Adrenal gland (tissue), 9 donors: ENCODE measurements at regions not wholly inside any gene's neighbourhood (a gene's known extent, or its start where the extent isn't known, plus 50 kb on each side); places are given as distances from the start of the nearest gene placed in this dataset.
"Not testable (repeated sequence)": the region's sequence is repeated elsewhere in the genome, so short reads cannot be mapped to it uniquely, and the experiment has no call there.

Source experiments
- DNase-seq, 7 donors: peaks; one replicate each; pipeline ENCODE4 v3.0.0-alpha.2; 2019 to 2020
- H3K27ac ChIP-seq, 5 donors: fragments of 200-600 bp; sonication (generic) in 4 of 5; 1 replicate in 3 of 5; 2 replicates in 2 of 5; pipeline versions ENCODE4 v1.5.1 to v1.8.0; 2016 to 2020; ENCODE audit warnings: mild to moderate bottlenecking in 1 of 5
- H3K27me3 ChIP-seq: fragments of 200-600 bp; 2 replicates; pipeline ENCODE4 v1.8.0; 2021
- H3K36me3 ChIP-seq, 2 donors: fragments of 200-600 bp; replicated peaks in 1 of 2; 1 replicate in 1 of 2; 2 replicates in 1 of 2; pipeline versions ENCODE4 v1.5.1 to v1.8.0; 2018 to 2022
- H3K4me1 ChIP-seq, 2 donors: fragments of 200-600 bp; replicated peaks in 1 of 2; 1 replicate in 1 of 2; 2 replicates in 1 of 2; pipeline versions ENCODE4 v1.5.1 to v1.8.0; 2018 to 2021
- H3K4me3 ChIP-seq, 4 donors: fragments of 200-600 bp; sonication (generic) in 3 of 4; one replicate each; pipeline ENCODE4 v1.5.1; 2016 to 2018
- H3K9me3 ChIP-seq, 3 donors: fragments of 200-600 bp; sonication (generic) in 1 of 3; replicated peaks in 1 of 3; 1 replicate in 2 of 3; 2 replicates in 1 of 3; pipeline versions ENCODE4 v1.5.1 to v1.8.0; 2016 to 2021
- CTCF ChIP-seq, 6 experiments: fragments of 450-650 bp in 4 of 6; fragments of 200-600 bp in 2 of 6; sonication (generic) in 1 of 6; IDR thresholded peaks; 1 replicate in 5 of 6; 2 replicates in 1 of 6; pipeline versions ENCODE4 v1.5.1 to v1.8.0; 2016 to 2021; ENCODE audit warnings: antibody characterized with exemption in 6 of 6, mild to moderate bottlenecking in 2 of 6, moderate library complexity in 1 of 6
- POLR2A ChIP-seq, 2 donors: fragments of 450-650 bp; IDR thresholded peaks; one replicate each; pipeline ENCODE4 v1.6.1; 2017; ENCODE audit warnings: antibody characterized with exemption in 2 of 2, mild to moderate bottlenecking in 2 of 2, moderate library complexity in 1 of 2
- WGBS, 4 donors: extraction: QIAGEN DNeasy Blood & Tissue Kit in 2 of 4; methylation state at CpG; one replicate each; pipeline versions ENCODE4 v1.1.5 to v1.1.7; 2013 to 2017; 5-methylcytosine and 5-hydroxymethylcytosine counted together
- intact Hi-C, 2 donors: fragments of 100-400 bp; cut with DNase I; formaldehyde crosslinking; loops; one replicate each; pipeline versions ENCODE4 v1.14.1 to v1.15.0; 2022 to 2023
- donor health status: healthy with polysubstance abuse.
- donor health status: Bipolar disorder and iron deficiency.
- donor health status: DM: yes; HTN: yes; CAD: no.
- donor health status: DM: no; HTN: no; CAD: no.
- donor health status: DM: no; HTN: no; CAD: no.

- Histone ChIP-seq H3K4me1 (no peaks in the 10 kb centered on the region), H3K27me3 (no peaks in the 10 kb centered on the region), H3K4me3 (no peak overlapping the region), H3K36me3 (no peaks in the 10 kb centered on the region), H3K9me3 (no peaks in the 10 kb centered on the region), H3K27ac (no peak overlapping the region)
- intact Hi-C loops, result loop anchor here in 1 of 2 donors (10.0 kb wide), 1 partner anchor 83 kb away; no protein-coding TSS in a partner anchor
- no peak for TF ChIP-seq POLR2A (IDR thresholded peaks at IDR 0.05)
- TF ChIP-seq CTCF (IDR thresholded peaks at IDR 0.05), result no peak
- DNase-seq, result no peak
Observed at GRCh38 chr18:1777843-1778242, 793.5 kb downstream of the METTL4 start.

GRCh38 chr18:1778496-1779178 is 792.7 kb downstream of the METTL4 start:
- TF ChIP-seq CTCF (IDR thresholded peaks at IDR 0.05), result no peak
- TF ChIP-seq POLR2A (IDR thresholded peaks at IDR 0.05), result no peak
- Histone ChIP-seq H3K27me3 (no peaks in the 10 kb centered on the region), H3K4me3 (no peak overlapping the region)

GRCh38 chr18:1779587-1779986 is 791.7 kb downstream of the METTL4 start:
- Histone ChIP-seq H3K36me3 (no peaks in the 10 kb centered on the region), H3K27ac (no peak overlapping the region), H3K27me3 (no peaks in the 10 kb centered on the region), H3K4me3 (no peak overlapping the region), H3K4me1 (no peaks in the 10 kb centered on the region), H3K9me3 (no peaks in the 10 kb centered on the region)
- DNase-seq, result no peak
- intact Hi-C loops, result loop anchor here in 1 of 2 donors (10.0 kb wide), 1 partner anchor 85 kb away; no protein-coding TSS in a partner anchor
- TF ChIP-seq CTCF (IDR thresholded peaks at IDR 0.05) (no peak), POLR2A (IDR thresholded peaks at IDR 0.05) (no peak)
- 54 to 61% (median 58%) methylated on average over 3 of the region's 3 CpGs for WGBS, 4 donors

More at GRCh38 chr18:1778496-1779178, 792.7 kb downstream of the METTL4 start:
- no peaks in the 10 kb centered on the region for H3K36me3 ChIP-seq
- no peaks in the 10 kb centered on the region for H3K9me3 ChIP-seq
- intact Hi-C loops, result loop anchor here in 1 of 2 donors (10.0 kb wide), 1 partner anchor 84 kb away; no protein-coding TSS in a partner anchor
- no peaks in the 10 kb centered on the region for H3K4me1 ChIP-seq
- 64 to 74% (median 70%) methylated on average over 1 of the region's 1 CpG for WGBS, 4 donors
- no peak for DNase-seq
- H3K27ac ChIP-seq, result no peak overlapping the region

- H3K36me3 ChIP-seq, result no peaks in the 10 kb centered on the region
- no peak for DNase-seq
- intact Hi-C loops, result no loop called here
- H3K4me1 ChIP-seq, result no peaks in the 10 kb centered on the region
- no peaks in the 10 kb centered on the region for H3K9me3 ChIP-seq
- TF ChIP-seq CTCF (IDR thresholded peaks at IDR 0.05) (no peak), POLR2A (IDR thresholded peaks at IDR 0.05) (no peak)
- WGBS, 4 donors, result 60 to 67% (median 61%) methylated on average over 5 of the region's 5 CpGs
- no peak overlapping the region for H3K4me3 ChIP-seq
- no peaks in the 10 kb centered on the region for H3K27me3 ChIP-seq
- H3K27ac ChIP-seq, result no peak overlapping the region
Observed at GRCh38 chr18:1784113-1784512, 787.2 kb downstream of the METTL4 start.

- H3K9me3 ChIP-seq, H3K4me3 ChIP-seq, H3K27me3 ChIP-seq, intact Hi-C loops, H3K4me1 ChIP-seq, DNase-seq, H3K27ac ChIP-seq, H3K36me3 ChIP-seq: not testable (repeated sequence)
- 54 to 66% (median 58%) methylated on average over 4 of the region's 4 CpGs for WGBS, 4 donors
Observed at GRCh38 chr18:1785980-1786379, 785.3 kb downstream of the METTL4 start.
